ENCODE measurements at regions not wholly inside any gene's neighbourhood (a gene's known extent, or its start where the extent isn't known, plus 50 kb on each side); places are given as distances from the start of the nearest gene placed in this dataset.
"Not testable (repeated sequence)": the region's sequence is repeated elsewhere in the genome, so short reads cannot be mapped to it uniquely, and the experiment has no call there.

- Histone ChIP-seq H3K9me3 (ENCODE audit: control insufficient read depth, insufficient read depth, low read depth, low read length) (peaks cover 11% of the 10 kb centered on the region; the same call in 1 of the 2 replicates), H3K36me3 (ENCODE audit: control insufficient read depth, insufficient read depth, low read length) (no peaks in the 10 kb centered on the region), H3K4me1 (ENCODE audit: control insufficient read depth, insufficient read depth, low read length) (no peaks in the 10 kb centered on the region), H3K27ac (ENCODE audit: low read depth, low read length) (no peak overlapping the region), H3K27me3 (ENCODE audit: control insufficient read depth, insufficient read depth, low read length) (no peaks in the 10 kb centered on the region), H3K4me3 (ENCODE audit: low read depth, low read length) (no peak overlapping the region), H3K9ac (ENCODE audit: low read length) (no peak overlapping the region)
These were observed 418.3 kb downstream of the OTOL1 start for GRCh38 chr3:161914703-161915417.

- H3K9ac ChIP-seq (ENCODE audit: low read length), result no peak overlapping the region
- no peak overlapping the region for H3K4me3 ChIP-seq (ENCODE audit: low read depth, low read length)
- no peaks in the 10 kb centered on the region for H3K4me1 ChIP-seq (ENCODE audit: control insufficient read depth, insufficient read depth, low read length)
- peaks cover 11% of the 10 kb centered on the region; the same call in 1 of the 2 replicates for H3K9me3 ChIP-seq (ENCODE audit: control insufficient read depth, insufficient read depth, low read depth, low read length)
- H3K27ac ChIP-seq (ENCODE audit: low read depth, low read length), result no peak overlapping the region
- H3K36me3 ChIP-seq (ENCODE audit: control insufficient read depth, insufficient read depth, low read length), result no peaks in the 10 kb centered on the region
- no peaks in the 10 kb centered on the region for H3K27me3 ChIP-seq (ENCODE audit: control insufficient read depth, insufficient read depth, low read length)
These were observed 418.8 kb downstream of the OTOL1 start for GRCh38 chr3:161915418-161915750.

DNA sequence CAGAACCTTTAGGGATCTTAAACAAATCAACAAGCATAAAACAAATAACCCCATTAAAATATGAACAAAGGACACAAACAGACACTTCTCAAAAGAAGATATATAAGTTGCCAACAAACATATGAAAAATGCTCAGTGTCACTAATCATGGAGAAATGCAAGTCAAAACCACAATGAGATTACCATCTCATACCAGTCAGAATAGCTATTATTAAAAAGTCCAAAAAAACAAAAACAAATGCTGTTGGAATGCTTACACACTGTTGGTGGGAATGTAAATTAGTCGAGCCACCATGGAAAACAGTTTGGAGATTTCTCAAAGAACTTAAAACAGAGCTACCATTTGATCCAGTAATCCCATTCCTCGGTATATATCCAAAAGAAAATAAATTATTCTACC lies 423.6 kb downstream of the OTOL1 start:
- no peak overlapping the region for H3K27ac ChIP-seq (ENCODE audit: low read depth, low read length)
- H3K36me3 ChIP-seq (ENCODE audit: control insufficient read depth, insufficient read depth, low read length), result no peaks in the 10 kb centered on the region
- H3K9ac ChIP-seq (ENCODE audit: low read length), result no peak overlapping the region
- H3K4me3 ChIP-seq (ENCODE audit: low read depth, low read length), result no peak overlapping the region
- no peaks in the 10 kb centered on the region for H3K4me1 ChIP-seq (ENCODE audit: control insufficient read depth, insufficient read depth, low read length)
- H3K9me3 ChIP-seq (ENCODE audit: control insufficient read depth, insufficient read depth, low read depth, low read length), result peaks cover 14% of the 10 kb centered on the region; the same call in 1 of the 2 replicates
- no peaks in the 10 kb centered on the region for H3K27me3 ChIP-seq (ENCODE audit: control insufficient read depth, insufficient read depth, low read length)

- no peak overlapping the region for H3K27ac ChIP-seq (ENCODE audit: low read depth, low read length)
- no peak overlapping the region for H3K9ac ChIP-seq (ENCODE audit: low read length)
- H3K4me1 ChIP-seq (ENCODE audit: control insufficient read depth, insufficient read depth, low read length), result no peaks in the 10 kb centered on the region
- peaks cover 23% of the 10 kb centered on the region for H3K9me3 ChIP-seq (ENCODE audit: control insufficient read depth, insufficient read depth, low read depth, low read length)
- H3K4me3 ChIP-seq (ENCODE audit: low read depth, low read length), result no peak overlapping the region
- H3K36me3 ChIP-seq (ENCODE audit: control insufficient read depth, insufficient read depth, low read length), result no peaks in the 10 kb centered on the region
- no peaks in the 10 kb centered on the region for H3K27me3 ChIP-seq (ENCODE audit: control insufficient read depth, insufficient read depth, low read length)
These were observed 429.2 kb downstream of the OTOL1 start for GRCh38 chr3:161925749-161926360.

- no peak overlapping the region for H3K27ac ChIP-seq (ENCODE audit: low read depth, low read length)
- no peaks in the 10 kb centered on the region for H3K27me3 ChIP-seq (ENCODE audit: control insufficient read depth, insufficient read depth, low read length)
- H3K4me3 ChIP-seq (ENCODE audit: low read depth, low read length), result no peak overlapping the region
- H3K9ac ChIP-seq (ENCODE audit: low read length), result no peak overlapping the region
- no peaks in the 10 kb centered on the region for H3K36me3 ChIP-seq (ENCODE audit: control insufficient read depth, insufficient read depth, low read length)
- no peaks in the 10 kb centered on the region for H3K4me1 ChIP-seq (ENCODE audit: control insufficient read depth, insufficient read depth, low read length)
- H3K9me3 ChIP-seq (ENCODE audit: control insufficient read depth, insufficient read depth, low read depth, low read length), result peaks cover 23% of the 10 kb centered on the region
These were observed 430.5 kb downstream of the OTOL1 start for GRCh38 chr3:161927131-161927530.

DNA sequence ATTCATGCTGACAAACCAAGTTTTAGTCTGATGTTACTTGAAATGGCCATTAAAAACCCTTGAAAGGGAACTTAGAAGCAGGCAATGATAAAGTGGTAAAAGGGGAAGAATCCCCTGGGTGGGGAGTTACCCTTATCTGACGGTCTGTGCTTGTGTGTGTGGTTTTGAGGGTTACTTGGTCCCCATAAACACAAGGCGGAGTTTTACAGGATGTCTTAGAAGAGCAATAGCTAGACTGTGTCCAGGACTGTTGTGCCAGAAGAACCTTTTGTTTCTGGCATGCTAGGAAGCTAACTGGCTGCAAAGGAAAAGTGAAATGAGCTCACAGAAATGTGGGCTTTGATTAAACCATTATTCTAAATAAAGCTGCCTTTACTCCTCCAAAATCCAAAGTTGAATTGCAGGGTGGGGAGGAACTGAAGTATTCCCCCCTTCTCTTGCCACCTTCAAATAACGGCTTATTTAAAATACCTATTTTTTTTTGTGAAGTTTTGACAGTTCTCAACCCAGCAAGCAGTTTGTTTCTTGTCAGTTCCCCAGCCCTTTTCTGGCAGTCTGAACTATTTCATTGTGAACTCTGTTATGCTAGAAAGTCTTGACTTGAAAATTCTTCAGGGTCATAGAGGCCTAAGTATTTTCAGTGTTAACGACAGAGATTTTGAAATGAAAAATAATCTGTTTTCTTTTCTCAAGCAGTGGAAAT lies 443.5 kb downstream of the OTOL1 start:
- H3K4me1 ChIP-seq (ENCODE audit: control insufficient read depth, insufficient read depth, low read length), result peaks cover 9% of the 10 kb centered on the region; the same call in 1 of the 2 replicates
- H3K4me3 ChIP-seq (ENCODE audit: low read depth, low read length), result no peak overlapping the region
- H3K27me3 ChIP-seq (ENCODE audit: control insufficient read depth, insufficient read depth, low read length), result no peaks in the 10 kb centered on the region
- H3K36me3 ChIP-seq (ENCODE audit: control insufficient read depth, insufficient read depth, low read length), result no peaks in the 10 kb centered on the region
- H3K27ac ChIP-seq (ENCODE audit: low read depth, low read length), result no peak overlapping the region; the same call in 1 of the 2 replicates
- H3K9me3 ChIP-seq (ENCODE audit: control insufficient read depth, insufficient read depth, low read depth, low read length), result peaks cover 16% of the 10 kb centered on the region
- H3K9ac ChIP-seq (ENCODE audit: low read length), result no peak overlapping the region

- Histone ChIP-seq H3K27me3 (ENCODE audit: control insufficient read depth, insufficient read depth, low read length) (no peaks in the 10 kb centered on the region), H3K27ac (ENCODE audit: low read depth, low read length) (no peak overlapping the region), H3K9ac (ENCODE audit: low read length) (no peak overlapping the region), H3K4me3 (ENCODE audit: low read depth, low read length) (no peak overlapping the region), H3K36me3 (ENCODE audit: control insufficient read depth, insufficient read depth, low read length) (no peaks in the 10 kb centered on the region), H3K9me3 (ENCODE audit: control insufficient read depth, insufficient read depth, low read depth, low read length) (peaks cover 16% of the 10 kb centered on the region), H3K4me1 (ENCODE audit: control insufficient read depth, insufficient read depth, low read length) (peaks cover 9% of the 10 kb centered on the region; the same call in 1 of the 2 replicates)
These were observed 444.0 kb downstream of the OTOL1 start for GRCh38 chr3:161940621-161940965.

GRCh38 chr3:161941891-161942290 lies 445.3 kb downstream of the OTOL1 start:
- H3K9me3 ChIP-seq (ENCODE audit: control insufficient read depth, insufficient read depth, low read depth, low read length), result peaks cover 16% of the 10 kb centered on the region
- H3K27me3 ChIP-seq (ENCODE audit: control insufficient read depth, insufficient read depth, low read length), result no peaks in the 10 kb centered on the region
- peaks cover 9% of the 10 kb centered on the region; the same call in 1 of the 2 replicates for H3K4me1 ChIP-seq (ENCODE audit: control insufficient read depth, insufficient read depth, low read length)
- no peaks in the 10 kb centered on the region for H3K36me3 ChIP-seq (ENCODE audit: control insufficient read depth, insufficient read depth, low read length)
- no peak overlapping the region for H3K4me3 ChIP-seq (ENCODE audit: low read depth, low read length)
- no peak overlapping the region for H3K9ac ChIP-seq (ENCODE audit: low read length)
- H3K27ac ChIP-seq (ENCODE audit: low read depth, low read length), result no peak overlapping the region

GRCh38 chr3:161943801-161944345 lies 447.3 kb downstream of the OTOL1 start:
- not testable (repeated sequence) for H3K9ac ChIP-seq (ENCODE audit: low read length); H3K36me3 ChIP-seq (ENCODE audit: control insufficient read depth, insufficient read depth, low read length); H3K4me3 ChIP-seq (ENCODE audit: low read depth, low read length); H3K4me1 ChIP-seq (ENCODE audit: control insufficient read depth, insufficient read depth, low read length); H3K27ac ChIP-seq (ENCODE audit: low read depth, low read length); H3K27me3 ChIP-seq (ENCODE audit: control insufficient read depth, insufficient read depth, low read length)
- peaks cover 12% of the 10 kb centered on the region for H3K9me3 ChIP-seq (ENCODE audit: control insufficient read depth, insufficient read depth, low read depth, low read length)

DNA sequence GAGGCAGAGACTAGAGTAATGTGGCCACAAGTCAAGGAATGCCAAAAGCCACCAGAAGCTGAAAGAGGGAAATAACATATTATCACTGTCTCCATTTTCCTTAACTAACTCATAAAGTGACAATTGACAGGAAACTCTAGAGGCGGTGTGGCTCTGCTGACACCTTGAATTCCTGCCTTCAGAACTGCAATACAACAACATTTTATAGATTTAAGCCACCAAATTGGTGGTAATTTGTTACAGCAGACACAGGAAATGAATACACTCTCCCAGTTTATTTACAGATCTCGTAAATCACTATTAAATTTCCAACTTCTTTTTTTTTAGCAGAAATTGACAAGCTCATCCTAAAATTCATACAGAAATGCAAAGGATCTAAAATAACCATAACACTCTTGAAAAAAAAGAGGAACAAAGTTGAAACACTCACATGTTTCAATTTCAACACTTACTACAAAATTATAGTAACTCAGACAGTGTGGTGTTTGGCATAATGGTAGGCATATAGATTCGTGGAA lies 449.9 kb downstream of the OTOL1 start:
- Histone ChIP-seq H3K4me1 (ENCODE audit: control insufficient read depth, insufficient read depth, low read length) (no peaks in the 10 kb centered on the region), H3K27ac (ENCODE audit: low read depth, low read length) (no peak overlapping the region), H3K27me3 (ENCODE audit: control insufficient read depth, insufficient read depth, low read length) (no peaks in the 10 kb centered on the region), H3K36me3 (ENCODE audit: control insufficient read depth, insufficient read depth, low read length) (no peaks in the 10 kb centered on the region), H3K9ac (ENCODE audit: low read length) (no peak overlapping the region), H3K9me3 (ENCODE audit: control insufficient read depth, insufficient read depth, low read depth, low read length) (peaks cover 6% of the 10 kb centered on the region; the same call in 1 of the 2 replicates), H3K4me3 (ENCODE audit: low read depth, low read length) (no peak overlapping the region)
